ENCODE measurements at regions not wholly inside any gene's neighbourhood (a gene's known extent, or its start where the extent isn't known, plus 50 kb on each side); places are given as distances from the start of the nearest gene placed in this dataset.

DNA sequence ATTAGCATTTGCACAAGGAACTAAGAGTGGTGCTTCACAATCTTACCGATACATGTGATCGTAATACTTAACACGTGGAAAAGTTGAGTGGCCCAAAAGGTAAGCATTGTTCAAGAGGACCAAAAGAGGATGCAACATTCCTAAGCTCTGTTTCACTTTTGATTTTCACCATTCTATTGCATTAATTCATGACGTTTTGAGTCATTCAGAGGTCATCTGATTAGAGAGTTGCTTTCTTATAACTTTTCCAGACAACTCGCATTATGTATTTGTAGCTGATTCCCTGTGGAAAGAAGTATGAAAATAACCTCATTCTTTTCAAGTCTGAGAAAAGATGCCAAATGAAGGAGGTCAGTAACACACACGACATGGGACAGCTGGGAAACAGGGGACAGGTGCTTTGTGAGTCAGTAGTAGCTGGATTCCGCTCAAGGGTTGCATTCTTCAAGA is 344.4 kb downstream of the RND3 start:
- H2AFZ ChIP-seq (ENCODE audit: low read depth) = no peak overlapping the region
- 50% methylated on average over 7 of the region's 7 CpGs for WGBS (ENCODE audit: low lambda C conversion rate)
- H3K36me3 ChIP-seq (replicated peaks in 1 of 2; ENCODE audit: control insufficient read depth in 1 of 2, insufficient read depth in 2 of 2, low read length in 1 of 2) = no peaks in the 10 kb centered on the region
- H3K4me2 ChIP-seq = peak overlapping the region; percentile 30
- POLR2A ChIA-PET = no interaction called here
- TF ChIP-seq EP300 (IDR thresholded peaks at IDR 0.05; ENCODE audit: borderline replicate concordance in 1 of 2, low read depth in 1 of 2, low read length in 1 of 2) = peak in 1 of 2 experiments; percentile 61; a peak in 2 of 4 replicates
- TF ChIP-seq, protein P1, sequence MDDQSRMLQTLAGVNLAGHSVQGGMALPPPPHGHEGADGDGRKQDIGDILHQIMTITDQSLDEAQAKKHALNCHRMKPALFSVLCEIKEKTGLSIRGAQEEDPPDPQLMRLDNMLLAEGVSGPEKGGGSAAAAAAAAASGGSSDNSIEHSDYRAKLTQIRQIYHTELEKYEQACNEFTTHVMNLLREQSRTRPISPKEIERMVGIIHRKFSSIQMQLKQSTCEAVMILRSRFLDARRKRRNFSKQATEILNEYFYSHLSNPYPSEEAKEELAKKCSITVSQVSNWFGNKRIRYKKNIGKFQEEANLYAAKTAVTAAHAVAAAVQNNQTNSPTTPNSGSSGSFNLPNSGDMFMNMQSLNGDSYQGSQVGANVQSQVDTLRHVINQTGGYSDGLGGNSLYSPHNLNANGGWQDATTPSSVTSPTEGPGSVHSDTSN (IDR thresholded peaks at IDR 0.05) = no peak; the same call in 1 of the 2 replicates
- peak; percentile 92 for TF ChIP-seq RXRA (IDR thresholded peaks at IDR 0.05; ENCODE audit: borderline replicate concordance, low read depth)
- no peak for TF ChIP-seq FOXJ3 (CRISPR knock-in tag; IDR thresholded peaks at IDR 0.05)
- TF ChIP-seq TEAD4 (IDR thresholded peaks at IDR 0.05; ENCODE audit: borderline replicate concordance, insufficient read depth) = no peak
- TF ChIP-seq GATA2 (CRISPR knock-in tag; IDR thresholded peaks at IDR 0.05) = no peak
- TF ChIP-seq TCF12 (IDR thresholded peaks at IDR 0.05) = peak; percentile 65
- peak; percentile 51; the same call in 1 of the 2 replicates for TF ChIP-seq FOSL2 (IDR thresholded peaks at IDR 0.05; ENCODE audit: borderline replicate concordance, low read depth)
- TF ChIP-seq, protein P2, sequence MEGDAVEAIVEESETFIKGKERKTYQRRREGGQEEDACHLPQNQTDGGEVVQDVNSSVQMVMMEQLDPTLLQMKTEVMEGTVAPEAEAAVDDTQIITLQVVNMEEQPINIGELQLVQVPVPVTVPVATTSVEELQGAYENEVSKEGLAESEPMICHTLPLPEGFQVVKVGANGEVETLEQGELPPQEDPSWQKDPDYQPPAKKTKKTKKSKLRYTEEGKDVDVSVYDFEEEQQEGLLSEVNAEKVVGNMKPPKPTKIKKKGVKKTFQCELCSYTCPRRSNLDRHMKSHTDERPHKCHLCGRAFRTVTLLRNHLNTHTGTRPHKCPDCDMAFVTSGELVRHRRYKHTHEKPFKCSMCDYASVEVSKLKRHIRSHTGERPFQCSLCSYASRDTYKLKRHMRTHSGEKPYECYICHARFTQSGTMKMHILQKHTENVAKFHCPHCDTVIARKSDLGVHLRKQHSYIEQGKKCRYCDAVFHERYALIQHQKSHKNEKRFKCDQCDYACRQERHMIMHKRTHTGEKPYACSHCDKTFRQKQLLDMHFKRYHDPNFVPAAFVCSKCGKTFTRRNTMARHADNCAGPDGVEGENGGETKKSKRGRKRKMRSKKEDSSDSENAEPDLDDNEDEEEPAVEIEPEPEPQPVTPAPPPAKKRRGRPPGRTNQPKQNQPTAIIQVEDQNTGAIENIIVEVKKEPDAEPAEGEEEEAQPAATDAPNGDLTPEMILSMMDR (IDR thresholded peaks at IDR 0.05) = no peak
- peak; percentile 42; the same call in 1 of the 2 replicates for TF ChIP-seq JUND (IDR thresholded peaks at IDR 0.05)
- no peaks in the 10 kb centered on the region for H3K79me2 ChIP-seq (ENCODE audit: insufficient read depth)
- peaks cover 28% of the 10 kb centered on the region for H3F3A ChIP-seq (replicated peaks; ENCODE audit: insufficient read depth)
- H3K4me3 ChIP-seq (ENCODE audit: low read depth in 2 of 2, low read length in 1 of 2) = no peak overlapping the region
- H3K9me3 ChIP-seq = no peaks in the 10 kb centered on the region
- peaks cover 0 to 30% of the 10 kb centered on the region in 2 experiments; a peak in 2 of 4 replicates for H3K4me1 ChIP-seq (ENCODE audit: control insufficient read depth in 1 of 2, insufficient read depth in 2 of 2, low read depth in 1 of 2, low read length in 1 of 2)
- DNase-seq = no peak
- H3K9ac ChIP-seq = peak overlapping the region; percentile 56; the same call in 1 of the 2 replicates
- CTCF ChIA-PET = interaction anchor here (0.7 to 0.9 kb wide), 2 partner anchors 9 to 15 kb away, joined by 3 read pairs; no protein-coding TSS in a partner anchor
- peak overlapping the region in 1 of 2 experiments; percentile 91; a peak in 2 of 4 replicates for H3K27ac ChIP-seq (ENCODE audit: low read depth in 2 of 2, low read length in 1 of 2)
- no peaks in the 10 kb centered on the region for H3K27me3 ChIP-seq (ENCODE audit: insufficient read depth)
- no peaks in the 10 kb centered on the region for H4K20me1 ChIP-seq (ENCODE audit: insufficient read depth)
- H3K9me2 ChIP-seq = no peaks in the 10 kb centered on the region

DNA sequence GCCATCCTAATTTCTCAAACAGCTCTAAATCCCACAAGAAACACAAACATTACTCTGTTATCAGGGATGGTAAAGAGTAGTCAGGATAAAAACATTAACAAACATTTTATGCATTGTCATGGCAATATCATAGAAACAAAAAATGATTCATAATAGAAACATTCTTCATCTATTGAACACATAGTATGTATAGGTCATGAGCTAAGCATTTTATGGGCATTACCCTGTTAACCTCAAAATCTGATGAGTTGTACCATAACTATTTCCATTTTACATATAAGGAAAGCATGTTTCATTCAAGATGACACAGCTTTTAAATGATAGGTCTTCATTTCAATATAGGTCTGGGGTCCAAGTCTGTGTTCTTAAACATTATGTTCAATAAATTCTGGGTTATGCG is 344.9 kb downstream of the RND3 start:
- H3K9me3 ChIP-seq = no peaks in the 10 kb centered on the region
- H3K27ac ChIP-seq (ENCODE audit: low read depth in 2 of 2, low read length in 1 of 2) = peak overlapping the region in 1 of 2 experiments; percentile 91; a peak in 2 of 4 replicates
- peak overlapping the region; percentile 56; the same call in 1 of the 2 replicates for H3K9ac ChIP-seq
- H3K9me2 ChIP-seq = no peaks in the 10 kb centered on the region
- ChIA-PET POLR2A (no interaction called here), CTCF (interaction anchor here (0.9 kb wide), 1 partner anchor 9 kb away, joined by 3 read pairs; no protein-coding TSS in a partner anchor)
- H2AFZ ChIP-seq (ENCODE audit: low read depth) = no peak overlapping the region
- TF ChIP-seq JUND (IDR thresholded peaks at IDR 0.05) = peak; percentile 72
- peak; percentile 29; the same call in 1 of the 2 replicates for TF ChIP-seq NFIC (IDR thresholded peaks at IDR 0.05; ENCODE audit: borderline replicate concordance)
- TF ChIP-seq EP300 (IDR thresholded peaks at IDR 0.05; ENCODE audit: borderline replicate concordance in 1 of 2, low read depth in 1 of 2, low read length in 1 of 2) = peak in 1 of 2 experiments; percentile 67; a peak in 1 of 4 replicates
- TF ChIP-seq, protein P3, sequence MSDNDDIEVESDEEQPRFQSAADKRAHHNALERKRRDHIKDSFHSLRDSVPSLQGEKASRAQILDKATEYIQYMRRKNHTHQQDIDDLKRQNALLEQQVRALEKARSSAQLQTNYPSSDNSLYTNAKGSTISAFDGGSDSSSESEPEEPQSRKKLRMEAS (IDR thresholded peaks at IDR 0.05; ENCODE audit: low read depth) = no peak
- peak; percentile 71 for TF ChIP-seq FOSL2 (IDR thresholded peaks at IDR 0.05; ENCODE audit: borderline replicate concordance, low read depth)
- TF ChIP-seq MEF2A (IDR thresholded peaks at IDR 0.05; ENCODE audit: borderline replicate concordance, low read depth) = peak; percentile 51; the same call in 1 of the 2 replicates
- peak; percentile 65 for TF ChIP-seq TCF12 (IDR thresholded peaks at IDR 0.05)
- peak; percentile 75; the same call in 1 of the 2 replicates for TF ChIP-seq TEAD4 (IDR thresholded peaks at IDR 0.05; ENCODE audit: borderline replicate concordance, insufficient read depth)
- TF ChIP-seq, protein P1 (IDR thresholded peaks at IDR 0.05) = 0 out of 2 replicates have a peak, but pooled peaks have one; percentile 39
- TF ChIP-seq NRF1 (IDR thresholded peaks at IDR 0.05; ENCODE audit: low read depth, low read length) = no peak
- TF ChIP-seq FOXM1 (IDR thresholded peaks at IDR 0.05; ENCODE audit: low read depth) = no peak
- DNase-seq = no peak
- H3K36me3 ChIP-seq (replicated peaks in 1 of 2; ENCODE audit: control insufficient read depth in 1 of 2, insufficient read depth in 2 of 2, low read length in 1 of 2) = no peaks in the 10 kb centered on the region
- H3K4me2 ChIP-seq = peak overlapping the region; percentile 30
- 89% methylated on average over 1 of the region's 1 CpG for WGBS (ENCODE audit: low lambda C conversion rate)
- no peaks in the 10 kb centered on the region for H4K20me1 ChIP-seq (ENCODE audit: insufficient read depth)
- no peaks in the 10 kb centered on the region for H3K27me3 ChIP-seq (ENCODE audit: insufficient read depth)
- H3F3A ChIP-seq (replicated peaks; ENCODE audit: insufficient read depth) = peaks cover 28% of the 10 kb centered on the region
- H3K4me1 ChIP-seq (ENCODE audit: control insufficient read depth in 1 of 2, insufficient read depth in 2 of 2, low read depth in 1 of 2, low read length in 1 of 2) = peaks cover 0 to 30% of the 10 kb centered on the region in 2 experiments; a peak in 2 of 4 replicates
- H3K79me2 ChIP-seq (ENCODE audit: insufficient read depth) = no peaks in the 10 kb centered on the region
- H3K4me3 ChIP-seq (ENCODE audit: low read depth in 2 of 2, low read length in 1 of 2) = no peak overlapping the region
